Activated CD4-positive, alpha-beta T cell treated with anti-CD3 and anti-CD28 coated beads, Interleukin-2, amount 10 ng/mL, durations not matched to agents 24 days and 14 days (primary cell): ENCODE measurements at regions not wholly inside any gene's neighbourhood (a gene's known extent, or its start where the extent isn't known, plus 50 kb on each side); places are given as distances from the start of the nearest gene placed in this dataset.
A peak's percentile ranks its signal among the peaks of the same experiment; 100 is the strongest.

Experiments
- DNase-seq: peaks from one replicate; pipeline ENCODE4 v3.0.0; 2022
- H3K27ac Mint-ChIP-seq: one replicate; pipeline ENCODE4 v1.8.0; 2022; ENCODE audit warnings: mild to moderate bottlenecking, mixed read lengths
- H3K27me3 Mint-ChIP-seq: one replicate; pipeline ENCODE4 v1.8.0; 2022; ENCODE audit warnings: mixed read lengths
- H3K36me3 Mint-ChIP-seq: one replicate; pipeline ENCODE4 v1.8.0; 2022; ENCODE audit warnings: low read depth, mild to moderate bottlenecking, mixed read lengths
- H3K4me1 Mint-ChIP-seq: one replicate; pipeline ENCODE4 v1.8.0; 2021; ENCODE audit warnings: mixed read lengths
- H3K4me3 Mint-ChIP-seq: one replicate; pipeline ENCODE4 v1.8.0; 2022; ENCODE audit warnings: mild to moderate bottlenecking, moderate library complexity, mixed read lengths
- H3K9me3 Mint-ChIP-seq: one replicate; pipeline ENCODE4 v1.8.0; 2021; ENCODE audit warnings: mixed read lengths
- intact Hi-C: fragments of 100-400 bp; cut with micrococcal nuclease; formaldehyde crosslinking; loops from one replicate; pipeline ENCODE4 v1.15.1; 2023

GRCh38 chr4:123557857-123558536 lies 161.4 kb downstream of the SPRY1 start:
- no peaks in the 10 kb centered on the region for H3K9me3 Mint-ChIP-seq
- intact Hi-C loops: no loop called here
- peaks cover 12% of the 10 kb centered on the region for H3K4me1 Mint-ChIP-seq
- H3K27me3 Mint-ChIP-seq: peaks cover 14% of the 10 kb centered on the region
- H3K4me3 Mint-ChIP-seq: no peak overlapping the region
- no peaks in the 10 kb centered on the region for H3K36me3 Mint-ChIP-seq
- DNase-seq: no peak
- H3K27ac Mint-ChIP-seq: no peak overlapping the region

GRCh38 chr4:123558865-123559264 lies 162.3 kb downstream of the SPRY1 start:
- DNase-seq: no peak
- H3K9me3 Mint-ChIP-seq: no peaks in the 10 kb centered on the region
- H3K4me3 Mint-ChIP-seq: no peak overlapping the region
- peaks cover 15% of the 10 kb centered on the region for H3K27me3 Mint-ChIP-seq
- intact Hi-C loops: no loop called here
- no peaks in the 10 kb centered on the region for H3K36me3 Mint-ChIP-seq
- H3K4me1 Mint-ChIP-seq: peaks cover 14% of the 10 kb centered on the region
- H3K27ac Mint-ChIP-seq: no peak overlapping the region

- intact Hi-C loops: no loop called here
- H3K4me1 Mint-ChIP-seq: peaks cover 17% of the 10 kb centered on the region
Measured at GRCh38 chr4:123559955-123560871, 163.6 kb downstream of the SPRY1 start.

GRCh38 chr4:123561525-123561924 lies 164.9 kb downstream of the SPRY1 start:
- H3K9me3 Mint-ChIP-seq: peaks cover 7% of the 10 kb centered on the region
- peaks cover 14% of the 10 kb centered on the region for H3K4me1 Mint-ChIP-seq
- no peak for DNase-seq
- H3K36me3 Mint-ChIP-seq: no peaks in the 10 kb centered on the region
- H3K27ac Mint-ChIP-seq: no peak overlapping the region
- intact Hi-C loops: no loop called here
- no peak overlapping the region for H3K4me3 Mint-ChIP-seq
- peaks cover 21% of the 10 kb centered on the region for H3K27me3 Mint-ChIP-seq

More at GRCh38 chr4:123559955-123560871, 163.6 kb downstream of the SPRY1 start:
- H3K27ac Mint-ChIP-seq: no peak overlapping the region
- no peak for DNase-seq
- no peak overlapping the region for H3K4me3 Mint-ChIP-seq
- no peaks in the 10 kb centered on the region for H3K9me3 Mint-ChIP-seq
- H3K27me3 Mint-ChIP-seq: peaks cover 15% of the 10 kb centered on the region
- H3K36me3 Mint-ChIP-seq: no peaks in the 10 kb centered on the region

DNA sequence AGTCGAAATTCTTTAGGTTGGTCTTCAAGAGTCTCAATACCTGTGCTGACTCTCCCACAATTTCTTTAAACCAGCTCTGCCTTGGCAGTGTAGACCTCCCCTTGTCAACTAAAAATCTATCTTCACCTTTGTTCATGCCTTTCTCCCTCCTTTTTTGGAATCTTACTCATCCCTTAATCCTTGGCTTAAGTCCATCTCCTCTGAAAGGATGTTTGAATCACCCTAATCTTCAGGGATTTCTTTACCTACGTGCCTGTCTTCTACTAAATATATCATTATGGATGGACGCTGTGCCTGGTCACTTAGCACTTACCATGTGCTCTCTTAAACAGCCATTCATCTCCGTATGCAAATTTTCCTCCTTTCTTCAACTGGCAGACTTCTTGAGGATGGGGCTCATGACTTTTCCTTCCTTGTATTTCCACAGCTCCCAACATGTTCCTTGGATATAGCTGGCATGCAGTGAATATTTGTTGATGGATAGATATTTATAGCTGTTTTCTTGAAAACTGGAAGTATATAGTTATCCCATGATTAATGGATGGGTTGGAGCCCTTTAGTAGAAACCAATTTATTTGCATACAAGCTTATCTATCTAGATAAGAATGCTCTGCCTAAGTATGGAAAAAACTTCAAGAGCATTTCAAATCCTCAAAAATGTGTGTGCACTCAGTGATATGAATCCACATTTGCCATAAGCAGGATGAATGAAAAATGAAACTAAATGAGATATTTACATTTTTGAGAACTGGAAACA lies 166.6 kb downstream of the SPRY1 start:
- DNase-seq: no peak
- H3K27me3 Mint-ChIP-seq: peaks cover 28% of the 10 kb centered on the region
- peaks cover 8% of the 10 kb centered on the region for H3K4me1 Mint-ChIP-seq
- intact Hi-C loops: no loop called here
- H3K9me3 Mint-ChIP-seq: peaks cover 14% of the 10 kb centered on the region
- no peaks in the 10 kb centered on the region for H3K36me3 Mint-ChIP-seq
- H3K4me3 Mint-ChIP-seq: no peak overlapping the region
- H3K27ac Mint-ChIP-seq: no peak overlapping the region

DNA sequence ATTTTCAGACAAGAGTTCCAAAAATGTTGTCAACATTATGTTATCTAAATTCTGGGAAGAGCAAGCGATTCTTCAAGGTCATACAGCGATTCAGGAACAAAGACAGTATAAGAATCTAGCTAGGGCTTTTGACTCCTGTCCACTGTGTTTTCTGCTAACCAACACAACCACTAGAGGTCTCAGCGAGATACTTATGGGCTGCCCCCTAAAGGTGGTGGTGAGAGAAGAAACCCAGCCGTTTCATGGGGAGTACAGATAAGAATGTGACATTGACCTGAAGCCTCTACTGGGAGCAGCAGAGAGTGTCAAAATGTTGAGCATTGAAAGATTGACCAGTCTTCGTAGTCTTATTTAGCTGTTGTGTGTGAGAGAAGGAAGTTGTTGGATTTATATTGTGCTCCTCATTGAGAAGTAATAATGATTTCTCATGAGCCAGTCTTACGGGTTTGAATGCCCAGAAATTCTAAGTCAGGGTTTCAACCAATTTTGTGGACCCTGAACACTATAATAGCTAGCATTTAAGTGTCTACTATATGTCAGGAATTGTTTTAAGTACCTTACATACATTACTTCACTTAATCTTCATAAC lies 168.3 kb downstream of the SPRY1 start:
- intact Hi-C loops: loop anchor here (2.0 kb wide), 2 partner anchors 96 to 166 kb away; no protein-coding TSS in a partner anchor
- peaks cover 14% of the 10 kb centered on the region for H3K9me3 Mint-ChIP-seq
- H3K36me3 Mint-ChIP-seq: no peaks in the 10 kb centered on the region
- peaks cover 22% of the 10 kb centered on the region for H3K27me3 Mint-ChIP-seq
- H3K4me3 Mint-ChIP-seq: no peak overlapping the region
- no peak overlapping the region for H3K27ac Mint-ChIP-seq
- DNase-seq: peak; percentile 87
- peaks cover 8% of the 10 kb centered on the region for H3K4me1 Mint-ChIP-seq

GRCh38 chr4:123568936-123569335 lies 172.3 kb downstream of the SPRY1 start:
- intact Hi-C loops: no loop called here
- H3K27ac Mint-ChIP-seq: no peak overlapping the region
- H3K36me3 Mint-ChIP-seq: no peaks in the 10 kb centered on the region
- H3K4me3 Mint-ChIP-seq: no peak overlapping the region
- H3K27me3 Mint-ChIP-seq: peaks cover 16% of the 10 kb centered on the region
- peaks cover 5% of the 10 kb centered on the region for H3K4me1 Mint-ChIP-seq
- peaks cover 19% of the 10 kb centered on the region for H3K9me3 Mint-ChIP-seq
- DNase-seq: no peak

GRCh38 chr4:123569541-123569940 lies 172.9 kb downstream of the SPRY1 start:
- DNase-seq: no peak
- Mint-ChIP-seq H3K27me3 (peaks cover 16% of the 10 kb centered on the region), H3K36me3 (no peaks in the 10 kb centered on the region), H3K4me3 (no peak overlapping the region), H3K27ac (no peak overlapping the region), H3K9me3 (peaks cover 19% of the 10 kb centered on the region), H3K4me1 (peaks cover 3% of the 10 kb centered on the region)
- intact Hi-C loops: no loop called here

- Mint-ChIP-seq H3K9me3 (peaks cover 12% of the 10 kb centered on the region), H3K27ac (no peak overlapping the region), H3K4me3 (no peak overlapping the region), H3K27me3 (peaks cover 9% of the 10 kb centered on the region), H3K4me1 (peaks cover 6% of the 10 kb centered on the region), H3K36me3 (no peaks in the 10 kb centered on the region)
- no peak for DNase-seq
- intact Hi-C loops: no loop called here
Measured at GRCh38 chr4:123573866-123574508, 177.4 kb downstream of the SPRY1 start.

GRCh38 chr4:123575291-123575690 lies 178.7 kb downstream of the SPRY1 start:
- H3K4me1 Mint-ChIP-seq: peaks cover 6% of the 10 kb centered on the region
- intact Hi-C loops: no loop called here
- peaks cover 9% of the 10 kb centered on the region for H3K27me3 Mint-ChIP-seq
- H3K36me3 Mint-ChIP-seq: no peaks in the 10 kb centered on the region
- no peak overlapping the region for H3K27ac Mint-ChIP-seq
- H3K4me3 Mint-ChIP-seq: no peak overlapping the region
- DNase-seq: no peak
- peaks cover 14% of the 10 kb centered on the region for H3K9me3 Mint-ChIP-seq

DNA sequence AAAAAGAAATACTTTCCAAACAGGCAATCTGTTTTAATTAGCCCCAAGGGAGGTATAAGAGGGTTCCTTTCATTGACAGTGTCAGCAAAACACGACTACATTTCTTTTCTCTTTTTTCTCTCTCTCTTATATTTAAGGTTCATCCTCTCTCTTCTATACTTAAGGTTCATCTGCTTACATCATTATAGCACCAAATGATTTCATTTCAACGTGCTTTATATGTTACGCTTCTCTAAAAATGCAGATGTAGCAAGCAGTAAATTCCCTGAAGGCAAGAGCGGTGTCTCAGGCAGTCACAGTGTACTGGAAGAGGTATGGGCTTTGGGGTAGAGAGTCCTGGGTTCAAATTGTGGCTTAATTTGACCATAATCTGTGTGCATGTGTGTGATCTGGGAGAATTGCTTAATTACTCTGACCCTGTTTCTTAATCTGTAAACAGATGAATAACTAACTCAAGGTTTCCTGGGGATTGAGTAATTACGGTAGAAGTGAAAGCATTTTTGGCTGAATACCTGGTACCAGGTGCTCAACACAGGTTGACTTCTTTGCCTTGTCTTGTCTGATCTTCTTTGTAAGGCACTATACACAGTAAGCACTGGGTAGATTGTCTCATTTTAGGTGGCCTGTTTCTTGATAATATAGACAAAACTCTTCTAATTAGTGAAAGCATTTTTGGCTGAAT lies 180.8 kb downstream of the SPRY1 start:
- Mint-ChIP-seq H3K36me3 (peaks cover 4% of the 10 kb centered on the region), H3K27me3 (peaks cover 6% of the 10 kb centered on the region)

GRCh38 chr4:123578276-123579029 lies 181.9 kb downstream of the SPRY1 start:
- no peak overlapping the region for H3K4me3 Mint-ChIP-seq
- peaks cover 6% of the 10 kb centered on the region for H3K4me1 Mint-ChIP-seq
- DNase-seq: no peak
- intact Hi-C loops: no loop called here
- H3K27ac Mint-ChIP-seq: no peak overlapping the region
- peaks cover 22% of the 10 kb centered on the region for H3K9me3 Mint-ChIP-seq
- peaks cover 6% of the 10 kb centered on the region for H3K27me3 Mint-ChIP-seq
- H3K36me3 Mint-ChIP-seq: peaks cover 4% of the 10 kb centered on the region

More for the DNA sequence above, 180.8 kb downstream of the SPRY1 start:
- H3K27ac Mint-ChIP-seq: no peak overlapping the region
- no peak overlapping the region for H3K4me3 Mint-ChIP-seq
- H3K4me1 Mint-ChIP-seq: peaks cover 6% of the 10 kb centered on the region
- no peak for DNase-seq
- peaks cover 22% of the 10 kb centered on the region for H3K9me3 Mint-ChIP-seq
- intact Hi-C loops: no loop called here
